GM19240 (cell line): ENCODE measurements at regions not wholly inside any gene's neighbourhood (a gene's known extent, or its start where the extent isn't known, plus 50 kb on each side); places are given as distances from the start of the nearest gene placed in this dataset.
"Not testable (repeated sequence)": the region's sequence is repeated elsewhere in the genome, so short reads cannot be mapped to it uniquely, and the experiment has no call there.

Source experiments
- DNase-seq: peaks from one replicate; pipeline ENCODE4 v3.0.0; 2011; ENCODE audit warnings: low spot score; ENCODE audit not compliant: insufficient read length

- DNase-seq: no peak
Observed at GRCh38 chr1:235059221-235059620, 69.4 kb downstream of the TOMM20 start.

GRCh38 chr1:235058695-235059094 is 69.9 kb downstream of the TOMM20 start:
- DNase-seq: no peak

GRCh38 chr1:235057385-235058306 is 71.0 kb downstream of the TOMM20 start:
- DNase-seq: no peak

DNA sequence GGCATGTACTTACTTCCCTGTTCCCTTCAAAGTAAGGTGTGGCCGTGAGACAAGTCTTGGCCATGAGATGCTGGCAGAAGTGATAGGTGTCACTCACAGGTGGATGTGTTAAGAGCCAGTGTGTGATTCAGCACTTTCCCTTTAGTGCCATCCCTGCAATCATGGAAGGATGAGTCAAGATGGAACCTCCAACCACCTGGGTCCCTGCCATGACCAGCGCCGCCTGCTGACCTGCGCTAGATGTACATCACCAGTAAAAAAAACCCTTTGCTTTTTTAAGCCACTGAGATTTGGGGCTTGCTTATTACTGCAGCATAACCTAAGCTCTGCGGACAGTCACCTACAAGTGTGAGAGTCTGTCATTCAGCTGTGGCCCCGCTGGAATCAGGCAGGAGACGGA is 71.7 kb downstream of the TOMM20 start:
- no peak for DNase-seq

- no peak for DNase-seq
Observed at GRCh38 chr1:235054936-235055335, 73.7 kb downstream of the TOMM20 start.

GRCh38 chr1:235054466-235054865 is 74.2 kb downstream of the TOMM20 start:
- DNase-seq: no peak

GRCh38 chr1:235052067-235053008 is 76.3 kb downstream of the TOMM20 start:
- no peak for DNase-seq

GRCh38 chr1:235051521-235051920 is 77.1 kb downstream of the TOMM20 start:
- DNase-seq: no peak

- DNase-seq: no peak
Observed at GRCh38 chr1:235050911-235051360, 77.7 kb downstream of the TOMM20 start.

DNA sequence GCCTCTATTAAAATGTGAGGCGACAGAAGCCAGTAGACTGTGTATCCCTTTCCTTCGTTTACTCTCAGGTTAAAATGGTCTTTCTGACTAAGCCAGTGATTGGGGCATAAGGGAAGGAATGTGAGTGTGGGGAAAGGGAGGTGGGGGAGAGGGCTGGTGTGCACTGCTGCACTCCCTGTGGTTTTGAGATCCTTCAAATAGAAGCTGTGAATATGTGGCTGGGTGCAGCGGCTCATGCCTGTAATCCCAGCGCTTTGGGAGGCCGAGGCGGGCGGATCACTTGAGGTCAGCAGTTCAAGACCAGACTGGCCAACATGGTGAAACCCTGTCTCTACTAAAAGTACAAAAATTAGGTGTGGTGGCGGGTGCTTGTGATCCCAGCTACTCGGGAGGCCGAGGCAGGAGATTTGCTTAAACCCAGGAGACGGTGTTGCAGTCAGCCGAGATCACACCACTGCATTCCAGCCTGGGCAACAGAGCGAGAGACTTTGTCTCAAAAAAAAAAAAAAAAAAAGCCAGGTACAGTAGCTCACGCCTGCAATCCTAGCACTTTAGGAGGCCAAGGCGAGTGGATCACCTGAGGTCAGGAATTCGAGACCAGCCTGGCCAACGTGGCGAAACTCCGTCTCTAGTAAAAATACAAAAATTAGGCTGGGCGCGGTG is 78.8 kb downstream of the TOMM20 start:
- not testable (repeated sequence) for DNase-seq

GRCh38 chr1:235049217-235049616 is 79.4 kb downstream of the TOMM20 start:
- DNase-seq: no peak

- no peak for DNase-seq
Observed at GRCh38 chr1:235047331-235047871, 81.2 kb downstream of the TOMM20 start.

GRCh38 chr1:235045921-235046601 is 82.6 kb downstream of the TOMM20 start:
- DNase-seq: no peak

- no peak for DNase-seq
Observed at GRCh38 chr1:235045034-235045690, 83.5 kb downstream of the TOMM20 start.

DNA sequence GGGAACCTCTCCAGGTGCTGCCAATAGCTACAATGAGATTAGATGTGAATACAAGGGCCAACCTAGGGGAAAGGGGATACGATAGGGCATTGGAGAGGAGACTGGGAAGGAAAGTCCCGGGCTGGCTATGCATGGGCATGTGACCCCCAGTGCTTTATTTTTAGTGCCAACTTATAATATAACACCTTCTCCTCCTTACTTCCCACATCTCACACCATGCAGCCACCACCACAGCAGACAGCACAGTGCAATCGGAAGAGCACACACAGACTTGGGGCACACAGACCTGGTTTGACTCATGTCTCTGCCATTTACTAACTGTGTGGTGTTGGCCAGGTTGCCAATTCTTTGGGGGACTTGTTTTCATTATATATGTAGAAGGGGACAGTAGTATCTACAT is 85.4 kb downstream of the TOMM20 start:
- DNase-seq: no peak

GRCh38 chr1:235038701-235039100 is 89.9 kb downstream of the TOMM20 start:
- DNase-seq: no peak

DNA sequence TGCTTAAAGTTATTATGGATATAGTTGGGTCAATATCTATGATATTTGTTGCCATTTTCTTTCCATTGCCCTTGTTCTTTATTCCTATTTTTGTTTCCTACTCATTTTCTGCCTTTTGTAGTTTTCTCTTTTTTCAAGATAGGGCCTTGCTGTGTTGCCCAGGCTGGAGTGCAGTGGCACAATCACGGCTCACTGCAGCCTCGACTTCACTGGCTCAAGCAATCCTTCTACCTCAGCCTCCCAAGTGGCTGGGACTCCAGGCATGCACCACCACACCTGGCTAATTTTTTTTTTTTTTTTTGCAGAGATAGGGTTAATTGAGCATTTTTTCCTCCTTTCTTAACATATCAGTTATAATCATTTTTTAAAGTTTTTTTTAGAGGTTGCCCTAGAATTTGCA is 92.7 kb downstream of the TOMM20 start:
- no peak for DNase-seq

- DNase-seq: no peak
Observed at GRCh38 chr1:235030919-235031596, 97.6 kb downstream of the TOMM20 start.

DNA sequence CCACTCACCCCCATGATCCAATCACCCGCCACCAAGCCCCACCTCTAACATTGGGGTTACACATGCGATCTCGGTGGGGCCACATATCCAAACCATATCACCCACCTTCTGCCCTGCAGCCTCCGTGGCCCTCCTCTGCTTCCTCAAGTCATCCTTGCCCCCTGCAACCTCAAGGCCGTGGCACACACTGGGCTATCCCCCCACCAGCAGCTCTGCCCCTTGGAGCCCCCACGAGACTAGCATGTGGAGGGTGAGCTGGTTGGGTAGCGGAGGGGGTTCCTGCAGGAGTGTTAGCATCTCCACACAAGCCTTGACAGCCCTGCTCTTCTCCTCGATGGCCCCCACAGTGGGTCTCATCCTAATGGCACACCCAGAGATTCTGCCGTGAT is 100.8 kb downstream of the TOMM20 start:
- DNase-seq: no peak
